ENCODE measurements at regions not wholly inside any gene's neighbourhood (a gene's known extent, or its start where the extent isn't known, plus 50 kb on each side); places are given as distances from the start of the nearest gene placed in this dataset.
"Not testable (repeated sequence)": the region's sequence is repeated elsewhere in the genome, so short reads cannot be mapped to it uniquely, and the experiment has no call there.

DNA sequence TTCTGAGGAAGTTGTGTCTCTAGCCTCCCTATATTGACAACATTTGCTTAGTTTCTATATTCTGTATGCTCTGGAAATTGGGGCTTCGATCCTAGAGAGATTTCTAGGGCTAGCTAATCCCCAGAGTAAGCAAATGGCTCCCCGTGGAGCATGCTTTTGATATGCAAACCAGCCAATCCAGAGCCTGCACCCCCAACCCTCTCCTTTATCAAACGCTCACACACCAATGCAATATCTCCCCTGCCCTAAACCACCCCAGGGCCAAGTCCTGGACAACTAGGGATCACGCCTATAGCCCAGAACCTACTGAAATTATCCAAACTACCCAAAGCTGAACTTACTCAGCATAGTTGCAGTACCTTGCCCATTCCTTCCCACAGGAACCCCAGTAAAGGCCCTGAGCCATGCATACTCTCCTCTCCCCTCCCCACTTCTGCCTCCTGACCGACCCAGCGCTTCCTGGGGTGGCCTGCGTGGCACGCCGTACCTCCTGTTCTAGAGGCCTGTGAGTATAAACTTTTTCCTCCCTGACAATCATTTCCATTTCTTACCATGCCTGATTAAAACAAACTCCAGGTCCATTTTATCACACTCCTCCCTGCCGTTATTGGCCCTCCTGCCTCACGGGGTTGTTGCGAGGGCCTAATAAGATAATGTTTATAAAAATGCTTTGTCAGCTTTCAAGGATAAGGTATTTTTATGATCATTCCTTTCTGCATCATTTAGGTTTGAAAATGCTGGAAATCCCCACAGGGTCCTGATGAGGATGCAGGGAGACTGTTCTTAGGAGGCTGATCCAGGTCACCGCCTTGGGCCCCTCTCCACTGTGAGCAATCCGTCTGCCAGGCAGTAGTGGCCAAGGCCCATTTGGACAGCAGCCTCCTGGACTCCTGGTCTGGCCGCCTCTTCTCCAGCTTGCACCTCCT is 102.7 kb downstream of the TENT5C start:
- no peaks in the 10 kb centered on the region for H3K4me1 Mint-ChIP-seq (ENCODE audit: low read depth)
- peaks cover 4% of the 10 kb centered on the region for H3K9me3 Mint-ChIP-seq (ENCODE audit: low read depth)
- TF ChIP-seq, protein P1, sequence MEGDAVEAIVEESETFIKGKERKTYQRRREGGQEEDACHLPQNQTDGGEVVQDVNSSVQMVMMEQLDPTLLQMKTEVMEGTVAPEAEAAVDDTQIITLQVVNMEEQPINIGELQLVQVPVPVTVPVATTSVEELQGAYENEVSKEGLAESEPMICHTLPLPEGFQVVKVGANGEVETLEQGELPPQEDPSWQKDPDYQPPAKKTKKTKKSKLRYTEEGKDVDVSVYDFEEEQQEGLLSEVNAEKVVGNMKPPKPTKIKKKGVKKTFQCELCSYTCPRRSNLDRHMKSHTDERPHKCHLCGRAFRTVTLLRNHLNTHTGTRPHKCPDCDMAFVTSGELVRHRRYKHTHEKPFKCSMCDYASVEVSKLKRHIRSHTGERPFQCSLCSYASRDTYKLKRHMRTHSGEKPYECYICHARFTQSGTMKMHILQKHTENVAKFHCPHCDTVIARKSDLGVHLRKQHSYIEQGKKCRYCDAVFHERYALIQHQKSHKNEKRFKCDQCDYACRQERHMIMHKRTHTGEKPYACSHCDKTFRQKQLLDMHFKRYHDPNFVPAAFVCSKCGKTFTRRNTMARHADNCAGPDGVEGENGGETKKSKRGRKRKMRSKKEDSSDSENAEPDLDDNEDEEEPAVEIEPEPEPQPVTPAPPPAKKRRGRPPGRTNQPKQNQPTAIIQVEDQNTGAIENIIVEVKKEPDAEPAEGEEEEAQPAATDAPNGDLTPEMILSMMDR (IDR thresholded peaks at IDR 0.05): no peak
- no peaks in the 10 kb centered on the region for H3K27me3 Mint-ChIP-seq (ENCODE audit: low read depth)
- no peak overlapping the region for H3K4me3 Mint-ChIP-seq (ENCODE audit: unreplicated experiment)
- H3K36me3 Mint-ChIP-seq (ENCODE audit: low read depth): no peaks in the 10 kb centered on the region
- no peak overlapping the region for H3K27ac Mint-ChIP-seq (ENCODE audit: unreplicated experiment)
- DNase-seq (ENCODE audit: low spot score): no peak

DNA sequence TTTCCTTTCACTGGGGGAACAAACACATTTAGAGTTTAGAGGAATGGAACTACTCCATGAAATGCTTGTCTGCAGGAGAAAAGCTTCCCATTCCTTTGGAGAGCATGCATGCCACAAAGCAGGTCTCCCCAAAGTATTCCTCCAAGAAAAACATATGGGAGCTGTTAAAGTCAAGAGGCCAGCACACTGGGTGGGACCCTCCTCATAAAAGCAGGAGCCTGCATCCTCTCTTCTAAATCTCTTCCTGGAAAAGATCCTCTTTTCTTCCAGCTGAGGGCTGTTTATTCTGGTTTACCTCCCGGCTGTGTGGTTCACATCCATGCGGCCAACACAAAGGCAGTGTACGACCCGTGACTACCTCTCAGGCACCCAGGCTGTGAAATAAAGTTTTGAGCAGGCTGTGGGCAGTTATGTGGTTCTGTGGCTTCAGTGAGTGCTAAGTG is 103.4 kb downstream of the TENT5C start:
- Mint-ChIP-seq H3K36me3 (ENCODE audit: low read depth) (no peaks in the 10 kb centered on the region), H3K4me3 (ENCODE audit: unreplicated experiment) (no peak overlapping the region), H3K9me3 (ENCODE audit: low read depth) (peaks cover 4% of the 10 kb centered on the region), H3K27me3 (ENCODE audit: low read depth) (no peaks in the 10 kb centered on the region), H3K4me1 (ENCODE audit: low read depth) (no peaks in the 10 kb centered on the region), H3K27ac (ENCODE audit: unreplicated experiment) (no peak overlapping the region)
- DNase-seq (ENCODE audit: low spot score): no peak
- TF ChIP-seq, protein P1 (IDR thresholded peaks at IDR 0.05): no peak

DNA sequence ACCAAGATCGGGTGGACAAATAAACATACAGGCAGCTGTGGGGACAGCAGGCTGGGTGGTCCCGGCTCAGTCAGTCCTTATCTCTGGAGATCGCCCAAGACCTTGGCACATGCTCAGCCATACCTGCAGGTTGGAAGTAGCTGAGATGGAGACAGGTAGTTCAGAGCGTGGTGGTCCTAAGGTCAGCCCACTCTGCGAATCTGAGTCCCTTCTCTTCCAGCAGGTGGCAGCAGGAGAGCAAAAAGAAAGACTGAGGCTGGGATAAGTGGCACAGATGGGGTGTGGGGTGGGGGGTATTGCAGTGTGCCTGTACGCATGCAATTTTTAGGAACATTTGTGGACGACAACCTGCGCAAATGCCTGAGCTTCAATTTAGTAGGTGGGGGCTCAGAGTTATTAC is 104.9 kb downstream of the TENT5C start:
- no peaks in the 10 kb centered on the region for H3K36me3 Mint-ChIP-seq (ENCODE audit: low read depth)

DNA sequence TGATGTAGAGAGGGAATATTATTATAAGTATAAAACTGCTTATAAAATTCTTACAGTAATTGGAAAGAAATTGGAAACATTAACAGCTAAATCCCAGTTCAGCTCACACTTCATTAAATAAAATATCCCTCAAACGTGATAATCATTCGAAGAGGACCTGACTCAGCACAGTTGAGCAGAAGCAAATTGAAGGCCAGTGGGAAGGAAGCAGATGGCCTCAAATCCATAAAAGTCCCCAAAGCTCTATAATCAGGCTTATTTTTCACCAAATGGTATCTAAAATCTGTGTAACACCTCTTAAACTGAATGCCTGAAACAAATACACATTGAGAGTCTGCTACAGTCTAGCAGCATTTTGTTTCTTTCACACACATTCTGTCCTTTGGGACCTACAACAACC is 106.8 kb downstream of the TENT5C start:
- H3K36me3 Mint-ChIP-seq (ENCODE audit: low read depth): no peaks in the 10 kb centered on the region
- DNase-seq (ENCODE audit: low spot score): no peak

More for the DNA sequence above, 104.9 kb downstream of the TENT5C start:
- H3K27ac Mint-ChIP-seq (ENCODE audit: unreplicated experiment): no peak overlapping the region
- no peaks in the 10 kb centered on the region for H3K9me3 Mint-ChIP-seq (ENCODE audit: low read depth)
- H3K27me3 Mint-ChIP-seq (ENCODE audit: low read depth): no peaks in the 10 kb centered on the region
- no peak for DNase-seq (ENCODE audit: low spot score)
- no peaks in the 10 kb centered on the region for H3K4me1 Mint-ChIP-seq (ENCODE audit: low read depth)
- TF ChIP-seq, protein P1 (IDR thresholded peaks at IDR 0.05): peak; percentile 57
- no peak overlapping the region for H3K4me3 Mint-ChIP-seq (ENCODE audit: unreplicated experiment)

DNA sequence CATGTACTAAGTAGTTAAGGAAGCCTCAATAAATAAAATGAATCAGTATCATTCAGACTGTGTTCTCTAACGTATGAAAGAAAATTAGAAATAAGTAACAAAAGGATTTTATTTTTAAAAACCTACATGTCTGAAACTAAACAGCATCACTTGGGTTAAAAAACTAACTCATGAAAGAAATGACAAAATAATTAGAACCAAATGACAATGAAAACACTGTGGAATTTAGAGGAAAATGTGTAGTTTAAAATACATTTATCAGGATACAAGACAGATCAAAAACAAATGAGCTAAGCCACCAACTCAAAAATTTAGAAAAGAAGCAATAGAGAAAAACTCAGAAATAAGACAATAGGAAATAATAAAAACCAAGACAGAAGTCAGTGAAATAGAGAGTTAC is 108.7 kb downstream of the TENT5C start:
- DNase-seq (ENCODE audit: low spot score): no peak
- TF ChIP-seq, protein P1 (IDR thresholded peaks at IDR 0.05): no peak
- Mint-ChIP-seq H3K27ac (ENCODE audit: unreplicated experiment) (no peak overlapping the region), H3K4me3 (ENCODE audit: unreplicated experiment) (no peak overlapping the region), H3K27me3 (ENCODE audit: low read depth) (no peaks in the 10 kb centered on the region), H3K9me3 (ENCODE audit: low read depth) (peaks cover 9% of the 10 kb centered on the region), H3K36me3 (ENCODE audit: low read depth) (no peaks in the 10 kb centered on the region), H3K4me1 (ENCODE audit: low read depth) (no peaks in the 10 kb centered on the region)

More for the DNA sequence above, 106.8 kb downstream of the TENT5C start:
- H3K4me1 Mint-ChIP-seq (ENCODE audit: low read depth): no peaks in the 10 kb centered on the region
- TF ChIP-seq, protein P1 (IDR thresholded peaks at IDR 0.05): no peak
- H3K27me3 Mint-ChIP-seq (ENCODE audit: low read depth): no peaks in the 10 kb centered on the region
- H3K9me3 Mint-ChIP-seq (ENCODE audit: low read depth): no peaks in the 10 kb centered on the region
- no peak overlapping the region for H3K27ac Mint-ChIP-seq (ENCODE audit: unreplicated experiment)
- H3K4me3 Mint-ChIP-seq (ENCODE audit: unreplicated experiment): no peak overlapping the region

DNA sequence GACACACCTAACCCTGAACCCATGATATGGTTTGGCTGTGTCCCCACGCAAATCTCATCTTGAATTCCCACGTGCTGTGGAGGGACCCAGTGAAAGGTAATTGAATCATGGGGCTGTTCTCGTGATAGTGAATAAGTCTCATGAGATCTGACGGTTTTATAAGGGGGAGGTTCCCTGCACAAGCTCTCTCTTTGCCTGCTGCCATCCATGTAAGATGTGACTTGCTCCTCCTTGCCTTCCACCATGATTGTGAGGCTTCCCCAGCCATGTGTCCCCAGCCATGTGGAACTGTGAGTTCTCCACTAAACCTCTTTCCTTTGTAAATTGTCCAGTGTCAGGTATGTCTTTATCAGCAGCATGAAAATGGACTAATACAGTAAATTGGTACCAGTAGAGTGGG is 110.2 kb downstream of the TENT5C start:
- H3K27ac Mint-ChIP-seq (ENCODE audit: unreplicated experiment); H3K36me3 Mint-ChIP-seq (ENCODE audit: low read depth); H3K4me3 Mint-ChIP-seq (ENCODE audit: unreplicated experiment); DNase-seq (ENCODE audit: low spot score); H3K4me1 Mint-ChIP-seq (ENCODE audit: low read depth); H3K27me3 Mint-ChIP-seq (ENCODE audit: low read depth): not testable (repeated sequence)
- peaks cover 19% of the 10 kb centered on the region for H3K9me3 Mint-ChIP-seq (ENCODE audit: low read depth)

DNA sequence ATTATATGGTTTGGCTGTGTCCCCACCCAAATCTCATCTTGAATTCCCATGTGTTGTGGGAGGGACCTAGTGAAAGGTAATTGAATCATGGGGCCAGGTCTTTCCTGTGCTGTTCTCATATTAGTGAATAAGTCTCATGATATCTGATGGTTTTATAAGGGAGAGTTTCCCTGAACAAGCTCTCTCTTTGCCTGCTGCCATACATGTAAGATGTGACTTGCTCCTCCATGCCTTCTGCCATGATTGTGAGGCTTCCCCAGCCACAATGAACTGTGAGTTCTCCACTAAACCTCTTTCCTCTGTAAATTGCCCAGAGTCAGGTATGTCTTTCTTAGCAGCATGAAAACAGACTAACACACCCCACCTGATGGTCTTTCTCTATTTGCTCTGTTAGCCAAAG is 112.1 kb downstream of the TENT5C start:
- H3K27me3 Mint-ChIP-seq (ENCODE audit: low read depth); H3K4me3 Mint-ChIP-seq (ENCODE audit: unreplicated experiment): not testable (repeated sequence)
- peaks cover 32% of the 10 kb centered on the region for H3K9me3 Mint-ChIP-seq (ENCODE audit: low read depth)

DNA sequence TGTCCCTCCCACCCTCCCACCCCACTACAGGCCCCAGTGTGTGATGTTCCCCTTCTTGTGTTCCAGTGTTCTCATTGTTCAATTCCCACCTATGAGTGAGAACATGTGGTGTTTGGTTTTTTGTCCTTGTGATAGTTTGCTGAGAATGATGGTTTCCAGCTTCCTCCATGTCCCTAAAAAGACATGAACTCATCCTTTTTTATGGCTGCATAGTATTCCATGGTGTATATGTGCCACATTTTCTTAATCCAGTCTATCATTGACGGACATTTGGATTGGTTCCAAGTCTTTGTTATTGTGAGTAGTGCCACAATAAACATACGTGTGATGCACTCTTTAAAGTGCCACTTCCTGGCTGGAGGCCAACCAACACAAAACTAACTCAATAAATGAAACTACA is 112.7 kb downstream of the TENT5C start:
- not testable (repeated sequence) for DNase-seq (ENCODE audit: low spot score); H3K4me1 Mint-ChIP-seq (ENCODE audit: low read depth); H3K27ac Mint-ChIP-seq (ENCODE audit: unreplicated experiment); H3K36me3 Mint-ChIP-seq (ENCODE audit: low read depth); H3K4me3 Mint-ChIP-seq (ENCODE audit: unreplicated experiment); H3K27me3 Mint-ChIP-seq (ENCODE audit: low read depth)
- peaks cover 35% of the 10 kb centered on the region for H3K9me3 Mint-ChIP-seq (ENCODE audit: low read depth)

More for the DNA sequence above, 112.1 kb downstream of the TENT5C start:
- H3K36me3 Mint-ChIP-seq (ENCODE audit: low read depth); H3K4me1 Mint-ChIP-seq (ENCODE audit: low read depth); H3K27ac Mint-ChIP-seq (ENCODE audit: unreplicated experiment); DNase-seq (ENCODE audit: low spot score): not testable (repeated sequence)
